ENCODE measurements at regions not wholly inside any gene's neighbourhood (a gene's known extent, or its start where the extent isn't known, plus 50 kb on each side); places are given as distances from the start of the nearest gene placed in this dataset.

GRCh38 chr17:77854083-77854758 lies 104.3 kb upstream of the TNRC6C start:
- Histone ChIP-seq H3K4me1 (no peaks in the 10 kb centered on the region), H3K27me3 (no peaks in the 10 kb centered on the region), H3K36me3 (no peaks in the 10 kb centered on the region), H3K27ac (no peak overlapping the region), H3K9me3 (no peaks in the 10 kb centered on the region), H3K4me3 (no peak overlapping the region)
- no peak for DNase-seq (ENCODE audit: low spot score in 2 of 2)
- intact Hi-C loops (cut with DNase I; ENCODE audit: low total_unique reads) = no loop called here
- no peak for TF ChIP-seq POLR2AphosphoS5 (IDR thresholded peaks at IDR 0.05)
- TF ChIP-seq, protein P1, sequence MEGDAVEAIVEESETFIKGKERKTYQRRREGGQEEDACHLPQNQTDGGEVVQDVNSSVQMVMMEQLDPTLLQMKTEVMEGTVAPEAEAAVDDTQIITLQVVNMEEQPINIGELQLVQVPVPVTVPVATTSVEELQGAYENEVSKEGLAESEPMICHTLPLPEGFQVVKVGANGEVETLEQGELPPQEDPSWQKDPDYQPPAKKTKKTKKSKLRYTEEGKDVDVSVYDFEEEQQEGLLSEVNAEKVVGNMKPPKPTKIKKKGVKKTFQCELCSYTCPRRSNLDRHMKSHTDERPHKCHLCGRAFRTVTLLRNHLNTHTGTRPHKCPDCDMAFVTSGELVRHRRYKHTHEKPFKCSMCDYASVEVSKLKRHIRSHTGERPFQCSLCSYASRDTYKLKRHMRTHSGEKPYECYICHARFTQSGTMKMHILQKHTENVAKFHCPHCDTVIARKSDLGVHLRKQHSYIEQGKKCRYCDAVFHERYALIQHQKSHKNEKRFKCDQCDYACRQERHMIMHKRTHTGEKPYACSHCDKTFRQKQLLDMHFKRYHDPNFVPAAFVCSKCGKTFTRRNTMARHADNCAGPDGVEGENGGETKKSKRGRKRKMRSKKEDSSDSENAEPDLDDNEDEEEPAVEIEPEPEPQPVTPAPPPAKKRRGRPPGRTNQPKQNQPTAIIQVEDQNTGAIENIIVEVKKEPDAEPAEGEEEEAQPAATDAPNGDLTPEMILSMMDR (IDR thresholded peaks at IDR 0.05) = no peak
- no peak for TF ChIP-seq POLR2A (IDR thresholded peaks at IDR 0.05)

- Histone ChIP-seq H3K27ac (no peak overlapping the region), H3K36me3 (no peaks in the 10 kb centered on the region), H3K4me1 (no peaks in the 10 kb centered on the region), H3K9me3 (no peaks in the 10 kb centered on the region), H3K4me3 (no peak overlapping the region), H3K27me3 (no peaks in the 10 kb centered on the region)
- TF ChIP-seq POLR2AphosphoS5 (IDR thresholded peaks at IDR 0.05) = no peak
- TF ChIP-seq, protein P1 (IDR thresholded peaks at IDR 0.05) = no peak
- TF ChIP-seq POLR2A (IDR thresholded peaks at IDR 0.05) = no peak
- no peak for DNase-seq (ENCODE audit: low spot score in 2 of 2)
- intact Hi-C loops (cut with DNase I; ENCODE audit: low total_unique reads) = no loop called here
Observed at GRCh38 chr17:77854759-77855745, 103.5 kb upstream of the TNRC6C start.

- intact Hi-C loops (cut with DNase I; ENCODE audit: low total_unique reads) = no loop called here
- TF ChIP-seq, protein P1 (IDR thresholded peaks at IDR 0.05) = no peak
- no peak for TF ChIP-seq POLR2AphosphoS5 (IDR thresholded peaks at IDR 0.05)
- no peak for TF ChIP-seq POLR2A (IDR thresholded peaks at IDR 0.05)
- Histone ChIP-seq H3K36me3 (no peaks in the 10 kb centered on the region), H3K9me3 (no peaks in the 10 kb centered on the region), H3K4me1 (no peaks in the 10 kb centered on the region), H3K27ac (no peak overlapping the region), H3K27me3 (no peaks in the 10 kb centered on the region), H3K4me3 (no peak overlapping the region)
- DNase-seq (ENCODE audit: low spot score in 2 of 2) = no peak
Observed at GRCh38 chr17:77856551-77857305, 101.8 kb upstream of the TNRC6C start.

DNA sequence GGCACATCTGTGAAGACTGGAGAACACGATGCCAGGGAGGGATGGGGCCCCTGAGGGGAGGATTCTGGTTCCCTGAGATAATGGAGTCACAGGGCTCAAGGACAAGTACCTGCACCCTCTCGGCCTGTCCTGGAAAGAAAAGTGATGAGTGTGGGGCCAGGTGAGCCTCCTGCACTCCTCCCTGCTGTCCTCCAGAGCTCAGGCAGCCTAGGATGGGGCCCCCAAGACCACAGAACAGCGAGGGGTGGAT lies 101.3 kb upstream of the TNRC6C start:
- no peaks in the 10 kb centered on the region for H3K4me1 ChIP-seq
- TF ChIP-seq, protein P1 (IDR thresholded peaks at IDR 0.05) = no peak
- TF ChIP-seq POLR2AphosphoS5 (IDR thresholded peaks at IDR 0.05) (no peak), POLR2A (IDR thresholded peaks at IDR 0.05) (no peak)
- H3K9me3 ChIP-seq = no peaks in the 10 kb centered on the region
- H3K27me3 ChIP-seq = no peaks in the 10 kb centered on the region
- H3K4me3 ChIP-seq = no peak overlapping the region
- no peaks in the 10 kb centered on the region for H3K36me3 ChIP-seq
- intact Hi-C loops (cut with DNase I; ENCODE audit: low total_unique reads) = no loop called here
- DNase-seq (ENCODE audit: low spot score in 2 of 2) = no peak
- no peak overlapping the region for H3K27ac ChIP-seq

Data from breast epithelium (tissue), 4 donors.